IMR-90 (cell line): ENCODE measurements at regions not wholly inside any gene's neighbourhood (a gene's known extent, or its start where the extent isn't known, plus 50 kb on each side); places are given as distances from the start of the nearest gene placed in this dataset.

Experiments used
- ATAC-seq: fragments of 200-7000 bp; cut with Tn5 transposase; 2 replicates; pipeline ENCODE4 v1.9.1; 2020; ENCODE audit warnings: low read depth, mild to moderate bottlenecking, moderate library complexity
- BruUV-seq: library from RNA; stranded (reverse); fragments of 400-500 nt; replicated peaks from 2 replicates; lab custom pipeline; 2021; lab: Mats Ljungman, UMichigan
- CTCF ChIA-PET: fragments of 300-600 bp; formaldehyde crosslinking; extraction: SDS; loops from one replicate; lab custom pipeline; 2021; ENCODE audit warnings: antibody characterized with exemption; lab: Yijun Ruan, JAX
- POLR2A ChIA-PET: fragments of 300-600 bp; sonication (Branson Sonifier 250); formaldehyde crosslinking; loops from one replicate; lab custom pipeline; 2022; ENCODE audit warnings: antibody characterized with exemption; ENCODE audit not compliant: unreplicated experiment; lab: Charles Lee
- DNase-seq: peaks from one replicate; pipeline ENCODE4 v3.0.0; 2013
- H2AFZ ChIP-seq: replicated peaks from 2 replicates; pipeline ENCODE3; 2013; ENCODE audit warnings: low read length, mild to moderate bottlenecking; ENCODE audit not compliant: poor library complexity
- H2AK5ac ChIP-seq: 2 replicates; pipeline ENCODE4 v1.6.1; 2013; ENCODE audit warnings: low read depth, low read length, inconsistent platforms
- H2AK9ac ChIP-seq: replicated peaks from 2 replicates; pipeline ENCODE3; 2013; ENCODE audit warnings: mild to moderate bottlenecking, low read depth, low read length, moderate library complexity; ENCODE audit not compliant: poor library complexity
- H2BK120ac ChIP-seq: 2 replicates; pipeline ENCODE4 v1.6.1; 2013; ENCODE audit warnings: low read depth, low read length, inconsistent platforms
- H2BK15ac ChIP-seq: 3 replicates; pipeline ENCODE4 v1.6.1; 2013; ENCODE audit warnings: low read depth, low read length, inconsistent platforms
- H2BK20ac ChIP-seq: 2 replicates; pipeline ENCODE4 v1.6.1; 2013; ENCODE audit warnings: low read depth, mild to moderate bottlenecking, inconsistent platforms, low read length, moderate library complexity
- H2BK5ac ChIP-seq: 2 replicates; pipeline ENCODE4 v1.6.1; 2013; ENCODE audit warnings: mild to moderate bottlenecking, low read depth, low read length, inconsistent platforms; ENCODE audit not compliant: poor library complexity, severe bottlenecking
- H3K14ac ChIP-seq: replicated peaks from 2 replicates; pipeline ENCODE4 v1.6.1; 2013; ENCODE audit warnings: low read depth, low read length, inconsistent platforms
- H3K18ac ChIP-seq: 2 replicates; pipeline ENCODE4 v1.6.1; 2013; ENCODE audit warnings: low read depth, low read length, control low read depth
- H3K23ac ChIP-seq: 2 replicates; pipeline ENCODE4 v1.6.1; 2013; ENCODE audit warnings: low read depth, low read length, inconsistent platforms
- H3K27ac ChIP-seq: 2 replicates; pipeline ENCODE4 v1.5.1; 2013; ENCODE audit warnings: mild to moderate bottlenecking, control low read depth, low read length; ENCODE audit not compliant: insufficient read depth
- H3K27me3 ChIP-seq: 2 replicates; pipeline ENCODE4 v1.6.1; 2013; ENCODE audit warnings: low read length; ENCODE audit not compliant: control insufficient read depth, insufficient read depth
- H3K36me3 ChIP-seq: 2 replicates; pipeline ENCODE4 v1.6.1; 2013; ENCODE audit warnings: low read length, mixed read lengths; ENCODE audit not compliant: control insufficient read depth, insufficient read depth
- H3K4ac ChIP-seq: 2 replicates; pipeline ENCODE4 v1.6.1; 2013; ENCODE audit warnings: low read depth, low read length, inconsistent platforms
- H3K4me1 ChIP-seq: 2 replicates; pipeline ENCODE4 v1.6.1; 2013; ENCODE audit warnings: low read length, mixed read lengths; ENCODE audit not compliant: control insufficient read depth, insufficient read depth
- H3K4me2 ChIP-seq: 2 replicates; pipeline ENCODE4 v1.6.1; 2013; ENCODE audit warnings: low read depth, mild to moderate bottlenecking, control low read depth, low read length, moderate library complexity
- H3K4me3 ChIP-seq: 2 replicates; pipeline ENCODE4 v1.5.1; 2013; ENCODE audit warnings: low read depth, mild to moderate bottlenecking, control low read depth, low read length, moderate library complexity; ENCODE audit not compliant: insufficient read depth
- H3K56ac ChIP-seq: 2 replicates; pipeline ENCODE4 v1.6.1; 2013; ENCODE audit warnings: low read length, inconsistent platforms; ENCODE audit not compliant: insufficient read depth; ENCODE audit errors: extremely low read depth
- H3K79me1 ChIP-seq, 2 experiments: 2 replicates each; pipeline ENCODE4 v1.6.1; 2013; ENCODE audit warnings: low read length in 2 of 2, inconsistent platforms in 1 of 2, low read depth in 1 of 2
- H3K9ac ChIP-seq: 2 replicates; pipeline ENCODE4 v1.6.1; 2013; ENCODE audit warnings: low read depth, low read length, control low read depth
- H3K9me1 ChIP-seq: 2 replicates; pipeline ENCODE4 v1.6.1; 2013; ENCODE audit warnings: low read length, inconsistent platforms; ENCODE audit not compliant: insufficient read depth
- H3K9me3 ChIP-seq: 2 replicates; pipeline ENCODE4 v1.6.1; 2013; ENCODE audit warnings: low read length; ENCODE audit not compliant: control insufficient read depth, insufficient read depth
- H4K20me1 ChIP-seq: 2 replicates; pipeline ENCODE4 v1.6.1; 2013; ENCODE audit warnings: low read length, inconsistent platforms; ENCODE audit not compliant: insufficient read depth
- H4K5ac ChIP-seq: 2 replicates; pipeline ENCODE4 v1.6.1; 2013; ENCODE audit warnings: mild to moderate bottlenecking, low read depth, low read length, control low read depth
- H4K8ac ChIP-seq, 2 experiments: 2 replicates each; pipeline ENCODE4 v1.6.1; 2013; ENCODE audit warnings: low read depth in 2 of 2, low read length in 2 of 2, control low read depth in 1 of 2, inconsistent platforms in 1 of 2
- H4K91ac ChIP-seq: 2 replicates; pipeline ENCODE4 v1.6.1; 2013; ENCODE audit warnings: low read depth, low read length, inconsistent platforms; ENCODE audit not compliant: insufficient read depth
- BHLHE40 ChIP-seq: fragments of 150-350 bp; IDR thresholded peaks from 2 replicates; pipeline ENCODE4 v1.6.1; 2016; ENCODE audit warnings: mild to moderate bottlenecking, low read depth, low read length
- CEBPB ChIP-seq: IDR thresholded peaks from 2 replicates; pipeline ENCODE4 v1.6.1; 2012; ENCODE audit warnings: low read depth, low read length, improper control_type of control experiment
- CHD1 ChIP-seq: IDR thresholded peaks from 2 replicates; pipeline ENCODE4 v1.6.1; 2012; ENCODE audit warnings: low read depth, low read length, improper control_type of control experiment
- CTCF ChIP-seq: conservative IDR thresholded peaks from 2 replicates; pipeline ENCODE4 v1.5.1; 2012; ENCODE audit warnings: mild to moderate bottlenecking, low read depth, low read length, improper control_type of control experiment
- ELK1 ChIP-seq: fragments of 150-350 bp; IDR thresholded peaks from 2 replicates; pipeline ENCODE4 v1.6.1; 2016; ENCODE audit warnings: low read depth, mild to moderate bottlenecking, low read length, moderate library complexity, borderline replicate concordance
- FOS ChIP-seq: fragments of 150-350 bp; IDR thresholded peaks from 2 replicates; pipeline ENCODE4 v1.6.1; 2016; ENCODE audit warnings: low read depth, low read length
- MAZ ChIP-seq: IDR thresholded peaks from 2 replicates; pipeline ENCODE4 v1.6.1; 2012; ENCODE audit warnings: low read depth, mild to moderate bottlenecking, low read length, improper control_type of control experiment, moderate library complexity, borderline replicate concordance
- MXI1 ChIP-seq: IDR thresholded peaks from 2 replicates; pipeline ENCODE4 v1.6.1; 2012; ENCODE audit warnings: low read depth, mild to moderate bottlenecking, low read length, moderate library complexity, borderline replicate concordance
- NFE2L2 ChIP-seq: fragments of 150-350 bp; IDR thresholded peaks from 2 replicates; pipeline ENCODE4 v1.6.1; 2016; ENCODE audit warnings: low read depth, mild to moderate bottlenecking, low read length
- POLR2A ChIP-seq: IDR thresholded peaks from 2 replicates; pipeline ENCODE4 v1.6.1; 2012; ENCODE audit warnings: mild to moderate bottlenecking, low read depth, low read length
- RAD21 ChIP-seq: IDR thresholded peaks from 2 replicates; pipeline ENCODE4 v1.6.1; 2012; ENCODE audit warnings: low read length, improper control_type of control experiment
- RCOR1 ChIP-seq: IDR thresholded peaks from 2 replicates; pipeline ENCODE4 v1.6.1; 2012; ENCODE audit warnings: mild to moderate bottlenecking, low read length, improper control_type of control experiment; ENCODE audit not compliant: insufficient replicate concordance
- RFX5 ChIP-seq: IDR thresholded peaks from 2 replicates; pipeline ENCODE4 v1.8.0; 2012; ENCODE audit warnings: low read depth, mild to moderate bottlenecking, low read length, moderate library complexity
- SMC3 ChIP-seq: fragments of 150-350 bp; IDR thresholded peaks from 2 replicates; pipeline ENCODE4 v1.6.1; 2016; ENCODE audit warnings: low read depth, mild to moderate bottlenecking, antibody characterized with exemption, low read length, moderate library complexity
- USF2 ChIP-seq: fragments of 150-350 bp; IDR thresholded peaks from 2 replicates; pipeline ENCODE4 v1.6.1; 2017; ENCODE audit warnings: mild to moderate bottlenecking, antibody characterized with exemption, low read length, low read depth
- WGBS, 2 experiments: methylation state at CpG; one replicate each; pipeline versions ENCODE4 v1.1.5 to v1.1.7; 2013; ENCODE audit warnings: missing lambda C conversion rate in 2 of 2; ENCODE audit not compliant: insufficient read length in 1 of 2; ENCODE audit errors: extremely low coverage in 2 of 2; 5-methylcytosine and 5-hydroxymethylcytosine counted together
- dilution Hi-C: fragments of 300-500 bp; cut with HindIII; formaldehyde crosslinking; loops from one replicate; pipeline ENCODE4 v1.14.3; 2018; ENCODE audit warnings: low sequenced_read_pairs; ENCODE audit not compliant: unreplicated experiment
- in situ Hi-C: fragments of 300-500 bp; cut with MboI; formaldehyde crosslinking; loops from 3 replicates; pipeline ENCODE4 v1.14.3; 2019; ENCODE audit warnings: low sequenced_read_pairs, inconsistent platforms, mixed read lengths
- intact Hi-C: fragments of 100-400 bp; cut with micrococcal nuclease; formaldehyde crosslinking; loops from 2 replicates; pipeline ENCODE4 v1.10.0; 2022

- H3K4me1 ChIP-seq, result peaks cover 2% of the 10 kb centered on the region; the same call in 1 of the 2 replicates
- no peak overlapping the region for H3K9ac ChIP-seq
- H3K23ac ChIP-seq, result no peak overlapping the region
- no peak overlapping the region for H3K27ac ChIP-seq
- POLR2A ChIA-PET, result no interaction called here
- H3K4ac ChIP-seq, result no peak overlapping the region
- no peak overlapping the region for H2BK20ac ChIP-seq
- BruUV-seq, result no TSS peak
- dilution Hi-C loops, result no loop called here
- no peaks in the 10 kb centered on the region for H3K79me1 ChIP-seq
- no peak overlapping the region for H4K91ac ChIP-seq
- no peak overlapping the region for H3K14ac ChIP-seq
- H3K4me2 ChIP-seq, result no peak overlapping the region
- H2BK15ac ChIP-seq, result no peak overlapping the region
- CTCF ChIA-PET, result no interaction called here
- H2BK120ac ChIP-seq, result no peak overlapping the region
- no peak overlapping the region for H3K56ac ChIP-seq
- H4K8ac ChIP-seq, result no peak overlapping the region
- ATAC-seq (no peak), DNase-seq (peak; percentile 54)
- no peaks in the 10 kb centered on the region for H3K27me3 ChIP-seq
- no peaks in the 10 kb centered on the region for H3K9me1 ChIP-seq
- no peak overlapping the region for H4K5ac ChIP-seq
- no peak overlapping the region for H2AK9ac ChIP-seq
- H4K20me1 ChIP-seq, result no peaks in the 10 kb centered on the region
- in situ Hi-C loops, result no loop called here
- no peak overlapping the region for H3K4me3 ChIP-seq
- H3K36me3 ChIP-seq, result no peaks in the 10 kb centered on the region
- no peaks in the 10 kb centered on the region for H3K9me3 ChIP-seq
- no peak overlapping the region for H2AFZ ChIP-seq
- TF ChIP-seq POLR2A (no peak), SMC3 (no peak), BHLHE40 (no peak), FOS (no peak), CEBPB (no peak), USF2 (no peak), CHD1 (no peak), ELK1 (no peak), RCOR1 (no peak), RAD21 (no peak), NFE2L2 (no peak), CTCF (no peak), MAZ (no peak), RFX5 (no peak), MXI1 (no peak)
- H2AK5ac ChIP-seq, result no peak overlapping the region
- no peak overlapping the region for H2BK5ac ChIP-seq
- intact Hi-C loops, result no loop called here
- 24% methylated on average over 2 of the region's 3 CpGs; no CpG with 5 or more reads in 1 of the 2 experiments for WGBS, 2 experiments
- H3K18ac ChIP-seq, result no peak overlapping the region
Measured at GRCh38 chr11:14578541-14578956, 58.4 kb upstream of the PSMA1 start.
